Astrocyte of the hippocampus (primary cell): ENCODE measurements at regions not wholly inside any gene's neighbourhood (a gene's known extent, or its start where the extent isn't known, plus 50 kb on each side); places are given as distances from the start of the nearest gene placed in this dataset.

Experiments
- DNase-seq: peaks from one replicate; pipeline ENCODE4 v3.0.0; 2011; ENCODE audit warnings: low read depth, low spot score

DNA sequence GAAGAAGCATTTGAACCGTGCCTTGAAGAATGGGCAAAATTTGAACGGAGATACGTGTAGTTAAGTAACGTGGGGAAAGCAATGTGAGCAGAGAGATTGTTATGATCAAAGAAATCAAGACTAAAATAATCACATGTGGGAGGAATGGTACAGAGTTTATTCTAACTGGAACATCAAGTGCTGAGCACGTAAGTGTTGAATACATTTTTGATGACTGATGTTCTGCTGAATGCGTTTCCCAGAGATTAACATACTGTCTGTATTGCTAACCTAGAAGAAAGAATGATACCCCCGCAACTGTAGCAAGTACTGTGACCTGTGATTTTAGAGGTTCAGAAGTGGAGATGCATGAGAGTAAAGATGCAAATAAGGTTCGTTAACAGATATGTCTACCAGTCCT is 146.9 kb upstream of the EPHA7 start:
- no peak for DNase-seq

DNA sequence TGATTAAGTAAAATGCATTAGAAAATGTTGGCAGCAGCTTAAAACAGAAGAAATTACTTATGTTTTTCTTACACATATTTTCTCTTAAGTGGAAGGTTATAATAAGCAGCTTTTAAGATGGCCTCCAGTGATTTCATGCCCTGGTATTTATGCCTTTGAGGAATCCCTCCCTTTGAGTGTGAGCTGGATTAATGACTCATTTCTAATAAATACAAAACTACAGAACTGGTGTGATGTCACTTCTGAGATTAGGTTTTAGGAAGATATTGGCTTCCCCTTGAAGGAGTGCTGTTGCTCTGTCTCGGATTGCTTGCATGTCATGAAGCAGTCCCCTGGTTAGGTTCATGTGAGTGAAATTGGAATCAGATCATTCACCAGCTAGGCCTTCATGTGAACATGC is 143.2 kb upstream of the EPHA7 start:
- peak; percentile 34 for DNase-seq

DNA sequence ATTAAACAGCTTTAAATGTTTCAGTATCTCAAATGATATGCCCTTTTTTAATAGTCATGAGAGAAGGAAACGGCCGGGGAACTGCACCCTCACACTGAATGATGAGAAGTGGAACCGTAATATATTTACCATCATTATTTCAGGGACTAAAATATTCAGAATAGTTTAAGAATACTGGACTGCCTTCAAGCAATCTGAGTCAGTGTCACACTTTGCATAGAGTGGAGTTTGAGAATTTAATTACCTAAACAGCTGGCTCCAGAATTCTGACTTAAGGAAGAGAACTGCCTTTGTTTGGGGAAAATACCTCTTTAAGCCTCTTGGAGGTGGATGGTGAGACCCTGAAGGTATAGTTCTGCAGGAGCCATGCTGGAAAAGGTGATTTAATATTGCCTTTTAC is 135.9 kb upstream of the EPHA7 start:
- no peak for DNase-seq

- DNase-seq, result no peak
Observed at GRCh38 chr6:93554018-93554417, 134.7 kb upstream of the EPHA7 start.

- DNase-seq, result no peak
Observed at GRCh38 chr6:93550551-93551276, 131.4 kb upstream of the EPHA7 start.

DNA sequence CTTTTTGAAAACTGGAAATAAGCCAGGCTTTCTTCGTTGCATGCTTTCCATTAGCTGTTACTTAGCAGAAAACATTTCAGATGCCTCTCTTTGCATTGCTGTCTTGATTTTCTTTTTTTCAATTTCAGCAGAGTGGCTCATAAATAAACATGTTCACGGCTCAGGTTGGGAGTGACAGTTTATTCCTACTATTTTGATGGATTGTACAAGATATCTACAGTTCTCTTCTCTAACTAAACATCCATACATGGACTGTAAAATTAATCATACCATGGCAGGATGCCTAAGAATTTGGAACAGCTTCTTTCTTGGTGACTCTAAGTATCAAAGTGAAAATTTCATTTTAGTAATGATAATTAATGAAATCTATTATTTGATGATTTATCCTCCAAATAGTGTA is 130.5 kb upstream of the EPHA7 start:
- DNase-seq, result no peak

GRCh38 chr6:93524671-93525451 is 105.5 kb upstream of the EPHA7 start:
- no peak for DNase-seq

- DNase-seq, result no peak
Observed at GRCh38 chr6:93523365-93523764, 104.0 kb upstream of the EPHA7 start.

DNA sequence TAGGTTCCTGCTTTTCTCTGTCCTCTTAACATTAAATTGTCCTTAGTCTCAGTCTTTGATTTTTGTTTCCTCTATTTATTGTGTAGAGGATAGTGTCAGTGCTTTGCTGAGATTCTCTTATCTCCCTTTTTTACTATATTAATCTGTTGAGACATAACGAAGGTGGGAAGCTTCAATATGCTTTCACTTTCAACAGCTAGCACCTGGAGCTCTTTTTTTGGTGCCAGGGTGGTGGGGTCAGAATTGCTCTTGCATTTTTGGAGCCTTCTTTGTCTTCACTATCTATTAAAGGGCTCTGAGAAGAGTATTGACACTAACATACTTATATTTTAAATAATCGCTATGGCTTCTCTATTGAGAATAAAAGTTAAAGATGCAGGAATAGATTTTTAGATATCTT is 97.1 kb upstream of the EPHA7 start:
- DNase-seq, result no peak

GRCh38 chr6:93515736-93516135 is 96.4 kb upstream of the EPHA7 start:
- no peak for DNase-seq

DNA sequence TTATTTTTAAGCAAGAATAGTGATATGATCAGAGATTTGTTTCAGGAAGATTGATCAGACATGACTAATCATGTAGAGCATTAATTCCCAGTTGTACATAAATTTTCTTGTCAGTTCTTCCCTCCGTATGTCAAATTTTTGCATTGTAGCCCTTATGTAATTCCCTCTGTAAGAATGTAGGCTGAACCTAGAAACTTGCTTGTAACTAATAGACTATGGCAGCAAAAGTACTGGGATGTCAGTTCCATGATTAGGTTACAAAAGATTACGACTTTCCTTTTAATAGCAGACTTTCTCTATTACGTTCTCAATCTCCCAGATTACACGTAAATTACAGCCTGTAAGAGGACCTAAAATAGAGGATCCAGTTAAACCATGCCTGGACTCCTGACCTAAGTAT is 79.4 kb upstream of the EPHA7 start:
- DNase-seq, result no peak

DNA sequence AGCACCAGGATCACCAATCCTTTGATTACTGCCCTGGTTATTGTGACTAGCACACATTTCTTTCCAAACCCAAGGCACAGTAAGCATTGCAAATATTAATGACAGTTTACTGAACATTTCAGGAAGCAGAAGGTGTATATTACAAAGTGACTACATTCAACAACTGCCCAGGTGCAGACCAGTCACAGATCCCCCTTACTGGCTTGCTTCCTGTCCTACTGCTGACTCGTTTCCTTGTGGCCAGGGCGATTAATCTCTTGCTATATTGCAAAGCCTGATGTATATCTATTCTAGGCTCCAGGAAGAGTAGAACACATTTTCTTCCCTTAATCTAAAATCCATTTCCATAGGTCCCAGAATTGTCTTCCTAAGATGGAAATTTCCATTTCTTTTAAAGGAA is 77.2 kb upstream of the EPHA7 start:
- DNase-seq, result no peak

DNA sequence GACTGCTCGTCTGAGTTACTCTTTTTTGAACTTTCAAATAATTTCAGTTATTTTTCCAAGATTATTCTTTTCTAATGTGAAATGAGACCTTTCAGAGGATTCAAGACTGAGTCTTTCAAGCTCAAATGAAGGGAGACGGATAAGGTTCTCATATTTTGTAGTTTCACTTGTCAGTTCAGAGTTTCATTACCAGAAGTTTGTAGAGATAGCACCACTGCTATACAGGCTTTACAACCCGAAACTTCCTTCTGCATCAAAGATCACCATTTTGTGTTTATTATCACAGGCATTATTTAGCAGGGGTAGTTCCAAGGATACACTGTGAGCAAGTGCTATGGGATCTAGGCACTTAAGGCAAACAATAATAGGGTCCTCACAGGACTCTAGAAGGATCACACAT is 74.7 kb upstream of the EPHA7 start:
- DNase-seq, result no peak

- no peak for DNase-seq
Observed at GRCh38 chr6:93474733-93475179, 55.4 kb upstream of the EPHA7 start.

DNA sequence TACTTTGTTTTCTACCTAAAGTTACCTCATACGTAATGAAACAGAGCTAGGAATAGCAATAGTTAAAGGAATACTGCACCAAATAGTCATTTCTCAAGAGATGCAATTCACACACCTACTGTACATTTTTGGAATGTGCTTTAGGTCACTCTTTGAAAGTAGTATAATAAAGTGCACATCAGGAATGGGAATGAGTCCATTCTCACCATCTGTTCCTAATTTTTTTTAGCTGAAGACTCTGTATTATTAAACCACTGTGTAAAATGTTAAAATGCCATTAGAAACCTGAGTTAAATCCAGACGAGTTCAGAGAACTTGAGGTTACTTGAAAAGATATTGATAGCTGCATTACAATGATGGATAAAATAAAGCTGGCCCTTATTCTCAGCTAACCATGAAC is 51.9 kb upstream of the EPHA7 start:
- DNase-seq, result no peak
